Suppressor macrophage (primary cell): ENCODE measurements at regions not wholly inside any gene's neighbourhood (a gene's known extent, or its start where the extent isn't known, plus 50 kb on each side); places are given as distances from the start of the nearest gene placed in this dataset.

Experiments used
- DNase-seq, 4 experiments: peaks; one replicate each; pipeline ENCODE4 v3.0.0-alpha.2; 2020 to 2022

- peak; percentile 36 to 66 (median 50) for DNase-seq
Observed at GRCh38 chr17:77476931-77477805, 336.4 kb downstream of the SEC14L1 start.

- peak in 2 of 4 experiments; percentile 25 to 31 for DNase-seq
Observed at GRCh38 chr17:77478281-77478680, 337.5 kb downstream of the SEC14L1 start.

GRCh38 chr17:77478899-77479298, 338.1 kb downstream of the SEC14L1 start:
- no peak for DNase-seq

GRCh38 chr17:77479372-77480198, 338.8 kb downstream of the SEC14L1 start:
- no peak for DNase-seq

GRCh38 chr17:77480199-77480508, 339.4 kb downstream of the SEC14L1 start:
- no peak for DNase-seq

GRCh38 chr17:77480509-77481215, 339.9 kb downstream of the SEC14L1 start:
- no peak for DNase-seq

- DNase-seq: no peak
Observed at GRCh38 chr17:77481476-77482374, 341.0 kb downstream of the SEC14L1 start.

- no peak for DNase-seq
Observed at GRCh38 chr17:77482375-77483127, 341.8 kb downstream of the SEC14L1 start.

- DNase-seq: no peak
Observed at GRCh38 chr17:77483128-77483598, 342.4 kb downstream of the SEC14L1 start.

- no peak for DNase-seq
Observed at GRCh38 chr17:77484111-77484510, 343.3 kb downstream of the SEC14L1 start.

GRCh38 chr17:77485089-77485833, 344.5 kb downstream of the SEC14L1 start:
- DNase-seq: no peak

- no peak for DNase-seq
Observed at GRCh38 chr17:77487211-77487629, 346.5 kb downstream of the SEC14L1 start.

- no peak for DNase-seq
Observed at GRCh38 chr17:77487677-77488530, 347.1 kb downstream of the SEC14L1 start.

GRCh38 chr17:77488531-77489238, 347.9 kb downstream of the SEC14L1 start:
- DNase-seq: no peak

GRCh38 chr17:77489239-77489892, 348.6 kb downstream of the SEC14L1 start:
- DNase-seq: no peak

GRCh38 chr17:77489893-77490255, 349.1 kb downstream of the SEC14L1 start:
- no peak for DNase-seq

- DNase-seq: peak in 1 of 4 experiments; percentile 1
Observed at GRCh38 chr17:77490361-77491183, 349.8 kb downstream of the SEC14L1 start.
